ENCODE measurements at regions not wholly inside any gene's neighbourhood (a gene's known extent, or its start where the extent isn't known, plus 50 kb on each side); places are given as distances from the start of the nearest gene placed in this dataset.
A peak's percentile ranks its signal among the peaks of the same experiment; 100 is the strongest.

DNA sequence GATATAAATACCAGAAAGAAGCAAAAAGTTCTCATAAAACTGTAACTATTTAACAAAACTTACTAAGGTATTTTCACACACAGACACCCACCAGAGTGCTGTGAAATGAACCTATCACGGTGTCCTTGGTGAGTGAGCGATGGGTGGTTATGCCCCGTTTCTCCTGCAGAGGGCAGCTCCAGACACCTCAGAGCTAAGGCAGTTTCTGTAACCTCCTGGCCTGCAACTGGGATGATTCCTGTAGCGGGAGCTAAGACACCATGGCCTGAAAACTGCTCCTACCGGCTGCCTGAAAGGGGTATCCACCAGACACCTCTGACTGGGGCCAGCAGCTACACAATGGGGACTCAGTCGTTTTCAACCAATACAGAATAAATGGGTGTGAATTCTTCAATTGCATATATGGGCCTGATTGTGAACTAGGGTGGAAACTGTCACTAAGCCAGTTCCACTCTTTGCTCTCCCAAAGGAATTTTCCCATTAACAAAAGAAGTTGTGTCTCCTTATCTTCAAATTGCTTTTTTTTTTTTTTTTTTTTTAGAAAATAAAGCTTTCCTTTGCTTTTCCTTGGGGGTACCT lies 2375.8 kb upstream of the TENM3 start:
- DNase-seq (ENCODE audit: low read depth in 4 of 6, low spot score in 6 of 6), result peak in 2 of 6 donors; percentile 25 to 32

DNA sequence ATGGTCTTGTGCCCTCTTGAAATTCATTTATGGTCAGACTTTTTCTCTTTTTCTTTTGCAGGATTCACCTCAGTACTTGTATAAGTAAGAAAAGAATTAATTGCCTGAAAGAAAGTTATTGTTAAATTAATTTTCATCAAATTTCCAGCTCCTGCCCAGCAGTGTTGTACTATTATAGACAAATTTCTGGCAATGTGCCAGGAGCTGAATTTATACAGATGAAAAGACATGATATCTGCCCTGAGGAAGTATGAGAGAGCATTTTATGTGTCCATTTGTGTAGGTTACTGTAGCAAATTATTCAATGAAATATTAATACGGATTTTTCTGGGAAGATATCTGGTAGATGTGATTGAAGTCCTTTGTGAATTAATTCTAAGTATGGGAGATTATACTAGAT lies 2371.5 kb upstream of the TENM3 start:
- H3K27me3 ChIP-seq (ENCODE audit: control insufficient read depth, insufficient read depth, low read length), result no peaks in the 10 kb centered on the region
- H3K36me3 ChIP-seq (ENCODE audit: control insufficient read depth, insufficient read depth, low read length), result no peaks in the 10 kb centered on the region
- H3K4me3 ChIP-seq (ENCODE audit: low read depth, low read length), result no peak overlapping the region
- H3K9me3 ChIP-seq (ENCODE audit: control insufficient read depth, insufficient read depth, low read length), result no peaks in the 10 kb centered on the region
- DNase-seq (ENCODE audit: low read depth in 4 of 6, low spot score in 6 of 6), result no peak
- H3K27ac ChIP-seq (ENCODE audit: low read depth, low read length), result no peak overlapping the region
- 43% methylated on average over 1 of the region's 1 CpG for WGBS (ENCODE audit: insufficient coverage)
- no peaks in the 10 kb centered on the region for H3K4me1 ChIP-seq (ENCODE audit: control insufficient read depth, insufficient read depth, low read length)

More for the DNA sequence above, 2375.8 kb upstream of the TENM3 start:
- Histone ChIP-seq H3K4me1 (ENCODE audit: control insufficient read depth, insufficient read depth, low read length) (no peaks in the 10 kb centered on the region), H3K36me3 (ENCODE audit: control insufficient read depth, insufficient read depth, low read length) (no peaks in the 10 kb centered on the region), H3K27me3 (ENCODE audit: control insufficient read depth, insufficient read depth, low read length) (no peaks in the 10 kb centered on the region), H3K4me3 (ENCODE audit: low read depth, low read length) (no peak overlapping the region), H3K9me3 (ENCODE audit: control insufficient read depth, insufficient read depth, low read length) (no peaks in the 10 kb centered on the region), H3K27ac (ENCODE audit: low read depth, low read length) (no peak overlapping the region)
- 33% methylated on average over 3 of the region's 6 CpGs for WGBS (ENCODE audit: insufficient coverage)

DNA sequence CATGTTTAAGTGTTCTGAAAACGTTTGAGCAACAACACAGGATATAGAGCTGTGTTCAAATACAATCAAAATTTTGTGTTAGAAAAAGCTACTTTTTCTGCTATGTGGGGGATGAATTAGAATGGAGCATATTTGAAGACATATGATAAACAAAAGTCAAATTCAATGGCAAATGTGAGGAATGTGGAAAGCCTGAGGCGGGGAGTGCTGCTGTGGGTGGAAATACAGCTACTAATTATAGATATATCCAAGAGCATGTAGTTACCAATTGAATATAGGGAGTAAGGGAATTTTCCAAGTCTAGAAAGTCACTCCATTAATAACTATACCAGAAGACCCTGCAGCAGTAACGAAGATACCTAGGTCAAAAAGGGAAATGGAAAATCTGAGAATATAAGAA lies 2370.4 kb upstream of the TENM3 start:
- Histone ChIP-seq H3K27me3 (ENCODE audit: control insufficient read depth, insufficient read depth, low read length) (no peaks in the 10 kb centered on the region), H3K4me3 (ENCODE audit: low read depth, low read length) (no peak overlapping the region), H3K9me3 (ENCODE audit: control insufficient read depth, insufficient read depth, low read length) (no peaks in the 10 kb centered on the region), H3K27ac (ENCODE audit: low read depth, low read length) (no peak overlapping the region), H3K4me1 (ENCODE audit: control insufficient read depth, insufficient read depth, low read length) (no peaks in the 10 kb centered on the region), H3K36me3 (ENCODE audit: control insufficient read depth, insufficient read depth, low read length) (no peaks in the 10 kb centered on the region)
- DNase-seq (ENCODE audit: low read depth in 4 of 6, low spot score in 6 of 6), result no peak
- 43% methylated on average over 1 of the region's 3 CpGs for WGBS (ENCODE audit: insufficient coverage)

DNA sequence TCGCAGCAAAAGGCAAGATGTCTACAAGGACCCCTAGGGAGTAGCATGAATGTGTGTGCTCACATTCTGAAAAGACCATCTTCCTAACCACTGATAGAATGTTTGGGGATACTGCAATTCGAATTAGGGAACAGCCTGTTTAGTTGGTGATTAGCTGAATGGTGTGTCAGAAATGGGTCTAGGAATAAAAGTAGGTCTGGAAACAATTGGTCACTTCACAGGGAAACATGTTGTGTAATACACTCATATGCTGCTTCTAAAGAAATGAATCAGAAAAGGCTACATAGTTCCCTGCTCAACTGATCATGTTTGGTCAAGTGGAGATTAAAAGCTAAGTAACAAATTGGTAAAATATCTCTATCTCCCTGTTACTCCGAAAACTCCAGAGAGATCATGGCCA lies 2362.4 kb upstream of the TENM3 start:
- no peaks in the 10 kb centered on the region for H3K9me3 ChIP-seq (ENCODE audit: control insufficient read depth, insufficient read depth, low read length)
- no peak overlapping the region for H3K27ac ChIP-seq (ENCODE audit: low read depth, low read length)
- no peaks in the 10 kb centered on the region for H3K36me3 ChIP-seq (ENCODE audit: control insufficient read depth, insufficient read depth, low read length)
- DNase-seq (ENCODE audit: low read depth in 4 of 6, low spot score in 6 of 6), result no peak
- H3K27me3 ChIP-seq (ENCODE audit: control insufficient read depth, insufficient read depth, low read length), result no peaks in the 10 kb centered on the region
- no peaks in the 10 kb centered on the region for H3K4me1 ChIP-seq (ENCODE audit: control insufficient read depth, insufficient read depth, low read length)
- no peak overlapping the region for H3K4me3 ChIP-seq (ENCODE audit: low read depth, low read length)
- no CpG with 5 or more reads among the region's 3 CpGs for WGBS (ENCODE audit: insufficient coverage)

DNA sequence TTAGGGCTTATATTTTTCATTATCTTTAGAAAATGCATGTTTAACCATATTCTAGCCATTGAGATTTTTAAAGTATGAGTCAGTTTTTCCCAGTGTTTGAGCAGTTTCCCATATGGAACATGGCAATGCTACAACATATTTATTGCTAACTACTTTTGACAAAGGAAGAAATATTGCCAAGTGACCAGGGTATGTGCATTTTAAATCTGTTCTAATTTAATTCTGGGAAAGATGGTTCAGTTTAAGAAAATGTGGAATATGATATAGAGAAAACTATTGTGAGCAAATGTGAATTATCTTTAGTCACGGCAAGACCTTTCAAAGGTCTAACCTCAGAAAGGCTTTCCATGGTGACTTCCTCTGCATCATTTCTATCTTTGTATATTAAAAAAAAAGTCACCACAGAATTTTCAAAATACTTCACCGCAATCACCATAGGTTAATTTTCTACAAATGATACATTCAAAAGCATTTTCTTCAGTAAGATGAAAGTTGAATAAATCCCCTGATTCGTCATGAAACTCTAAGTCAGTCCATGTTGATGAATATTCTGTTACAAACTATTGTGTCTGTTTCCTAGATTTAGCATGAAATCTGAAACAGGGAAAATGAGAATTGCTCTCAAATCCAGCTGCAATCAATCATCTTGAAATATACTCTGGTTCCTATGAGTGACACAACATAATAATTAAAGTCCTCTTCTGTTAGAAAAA lies 2349.0 kb upstream of the TENM3 start:
- no peaks in the 10 kb centered on the region for H3K9me3 ChIP-seq (ENCODE audit: control insufficient read depth, insufficient read depth, low read length)
- no CpG with 5 or more reads among the region's 3 CpGs for WGBS (ENCODE audit: insufficient coverage)
- no peaks in the 10 kb centered on the region for H3K36me3 ChIP-seq (ENCODE audit: control insufficient read depth, insufficient read depth, low read length)
- no peak overlapping the region for H3K27ac ChIP-seq (ENCODE audit: low read depth, low read length)
- no peaks in the 10 kb centered on the region for H3K27me3 ChIP-seq (ENCODE audit: control insufficient read depth, insufficient read depth, low read length)
- no peaks in the 10 kb centered on the region for H3K4me1 ChIP-seq (ENCODE audit: control insufficient read depth, insufficient read depth, low read length)
- DNase-seq (ENCODE audit: low read depth in 4 of 6, low spot score in 6 of 6), result no peak
- H3K4me3 ChIP-seq (ENCODE audit: low read depth, low read length), result no peak overlapping the region

DNA sequence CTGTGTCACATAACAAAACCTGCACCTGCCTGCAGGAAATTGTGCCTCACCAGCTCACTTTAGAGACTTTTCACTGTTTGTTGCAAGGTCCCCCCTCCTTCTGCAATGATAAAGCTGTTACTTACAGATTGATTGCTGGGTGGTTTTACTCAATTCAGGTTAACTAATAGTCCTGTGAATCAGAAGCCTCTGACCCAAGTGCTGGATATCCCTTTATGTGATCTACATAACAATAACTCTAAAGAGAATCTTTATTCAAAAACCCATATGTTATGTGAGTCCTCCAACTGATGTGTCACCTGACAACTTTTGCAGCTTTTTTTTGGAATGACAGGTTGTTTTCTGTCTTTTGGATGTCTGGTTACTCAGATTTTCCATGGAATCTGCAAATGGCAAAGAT lies 2323.6 kb upstream of the TENM3 start:
- H3K36me3 ChIP-seq (ENCODE audit: control insufficient read depth, insufficient read depth, low read length), result no peaks in the 10 kb centered on the region
- no peak overlapping the region for H3K27ac ChIP-seq (ENCODE audit: low read depth, low read length)
- DNase-seq (ENCODE audit: low read depth in 4 of 6, low spot score in 6 of 6), result no peak
- H3K9me3 ChIP-seq (ENCODE audit: control insufficient read depth, insufficient read depth, low read length), result no peaks in the 10 kb centered on the region
- H3K27me3 ChIP-seq (ENCODE audit: control insufficient read depth, insufficient read depth, low read length), result no peaks in the 10 kb centered on the region
- no peak overlapping the region for H3K4me3 ChIP-seq (ENCODE audit: low read depth, low read length)
- no peaks in the 10 kb centered on the region for H3K4me1 ChIP-seq (ENCODE audit: control insufficient read depth, insufficient read depth, low read length)

DNA sequence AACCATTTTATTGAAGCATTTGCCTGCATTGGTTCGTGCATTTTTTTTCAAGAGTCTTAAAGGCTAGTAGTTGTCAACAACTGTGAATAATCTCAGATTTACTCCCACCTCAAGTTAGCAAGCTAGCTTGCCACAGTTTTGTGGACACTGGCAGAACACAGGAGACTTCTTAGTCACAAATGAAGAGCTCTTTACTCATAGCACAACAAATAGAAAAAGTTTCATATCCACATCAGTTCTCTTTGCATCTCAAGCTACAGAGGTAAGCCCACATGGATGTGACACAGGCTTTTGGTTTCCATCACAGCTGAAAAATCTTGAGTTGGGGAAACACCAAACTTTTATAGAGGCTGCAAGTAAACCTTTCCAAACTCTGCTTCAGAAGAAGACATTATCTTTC lies 2315.7 kb upstream of the TENM3 start:
- no peak overlapping the region for H3K27ac ChIP-seq (ENCODE audit: low read depth, low read length)
- no peaks in the 10 kb centered on the region for H3K36me3 ChIP-seq (ENCODE audit: control insufficient read depth, insufficient read depth, low read length)
- no CpG with 5 or more reads among the region's 1 CpG for WGBS (ENCODE audit: insufficient coverage)
- no peak overlapping the region for H3K4me3 ChIP-seq (ENCODE audit: low read depth, low read length)
- no peaks in the 10 kb centered on the region for H3K9me3 ChIP-seq (ENCODE audit: control insufficient read depth, insufficient read depth, low read length)
- H3K4me1 ChIP-seq (ENCODE audit: control insufficient read depth, insufficient read depth, low read length), result no peaks in the 10 kb centered on the region
- no peak for DNase-seq (ENCODE audit: low read depth in 4 of 6, low spot score in 6 of 6)
- no peaks in the 10 kb centered on the region for H3K27me3 ChIP-seq (ENCODE audit: control insufficient read depth, insufficient read depth, low read length)

DNA sequence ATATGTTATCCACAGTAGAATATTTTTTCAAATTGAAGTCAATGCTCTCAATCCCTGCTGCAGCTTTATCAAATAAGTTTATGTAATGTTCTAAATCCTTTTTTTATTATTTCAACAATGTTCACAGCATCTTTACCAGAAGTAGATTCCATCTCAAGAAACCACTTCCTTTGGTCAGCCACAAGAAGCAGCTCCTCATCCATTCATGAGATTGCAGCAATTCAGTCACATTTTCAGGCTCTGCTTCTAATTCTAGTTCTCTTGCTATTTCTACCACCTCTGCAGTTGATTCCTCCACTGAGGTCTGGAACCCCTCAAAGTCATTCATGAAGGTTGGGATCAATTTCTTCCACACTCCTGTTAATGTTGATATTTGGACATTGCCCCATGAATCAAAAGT lies 2301.3 kb upstream of the TENM3 start:
- Histone ChIP-seq H3K4me3 (ENCODE audit: low read depth, low read length) (no peak overlapping the region), H3K27ac (ENCODE audit: low read depth, low read length) (no peak overlapping the region), H3K4me1 (ENCODE audit: control insufficient read depth, insufficient read depth, low read length) (no peaks in the 10 kb centered on the region), H3K9me3 (ENCODE audit: control insufficient read depth, insufficient read depth, low read length) (no peaks in the 10 kb centered on the region), H3K36me3 (ENCODE audit: control insufficient read depth, insufficient read depth, low read length) (no peaks in the 10 kb centered on the region), H3K27me3 (ENCODE audit: control insufficient read depth, insufficient read depth, low read length) (no peaks in the 10 kb centered on the region)
- DNase-seq (ENCODE audit: low read depth in 4 of 6, low spot score in 6 of 6), result no peak

DNA sequence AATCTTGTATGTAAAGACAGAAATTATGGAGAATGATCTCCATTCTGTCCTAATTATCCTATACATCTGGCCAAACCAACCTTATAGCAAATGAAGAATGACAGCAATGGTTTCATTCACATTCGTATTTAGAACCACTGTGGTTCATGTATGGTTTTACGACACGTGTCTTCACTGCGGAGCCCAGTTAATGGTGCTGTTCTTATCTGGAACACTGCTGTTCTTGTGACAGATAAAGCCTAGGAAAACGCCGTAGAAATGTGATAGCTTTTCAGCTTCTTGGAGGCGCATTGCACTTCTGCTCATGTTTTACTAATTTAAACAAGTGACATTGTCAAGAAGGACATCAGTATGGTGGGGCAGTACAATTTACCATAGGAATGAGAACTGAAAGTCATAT lies 2266.4 kb upstream of the TENM3 start:
- no peaks in the 10 kb centered on the region for H3K27me3 ChIP-seq (ENCODE audit: control insufficient read depth, insufficient read depth, low read length)
- H3K4me1 ChIP-seq (ENCODE audit: control insufficient read depth, insufficient read depth, low read length), result no peaks in the 10 kb centered on the region
- H3K27ac ChIP-seq (ENCODE audit: low read depth, low read length), result no peak overlapping the region
- no peaks in the 10 kb centered on the region for H3K9me3 ChIP-seq (ENCODE audit: control insufficient read depth, insufficient read depth, low read length)
- DNase-seq (ENCODE audit: low read depth in 4 of 6, low spot score in 6 of 6), result no peak
- WGBS (ENCODE audit: insufficient coverage), result 85% methylated on average over 6 of the region's 7 CpGs
- no peak overlapping the region for H3K4me3 ChIP-seq (ENCODE audit: low read depth, low read length)
- H3K36me3 ChIP-seq (ENCODE audit: control insufficient read depth, insufficient read depth, low read length), result no peaks in the 10 kb centered on the region

DNA sequence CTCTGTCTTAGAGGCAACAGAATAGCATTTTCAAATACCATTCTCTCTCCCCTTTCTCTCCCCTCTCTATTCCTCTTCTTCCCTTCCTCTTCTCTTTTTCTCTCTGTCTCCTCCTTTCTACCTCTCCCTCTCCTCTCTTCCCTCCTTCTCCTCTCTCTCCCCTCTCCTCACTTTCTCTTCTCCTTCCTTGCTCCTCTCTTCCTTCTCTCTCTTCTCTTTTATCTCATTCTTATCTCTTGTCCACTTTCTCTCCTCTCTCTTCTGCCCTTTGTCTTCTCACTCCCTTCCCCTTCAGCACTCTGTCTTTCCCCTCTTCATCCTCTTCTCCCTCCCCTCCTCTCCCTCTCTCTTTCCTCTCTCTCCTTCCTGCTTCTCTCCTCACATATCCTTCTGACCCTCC lies 2265.8 kb upstream of the TENM3 start:
- Histone ChIP-seq H3K36me3 (ENCODE audit: control insufficient read depth, insufficient read depth, low read length) (no peaks in the 10 kb centered on the region), H3K9me3 (ENCODE audit: control insufficient read depth, insufficient read depth, low read length) (no peaks in the 10 kb centered on the region), H3K27me3 (ENCODE audit: control insufficient read depth, insufficient read depth, low read length) (no peaks in the 10 kb centered on the region), H3K4me1 (ENCODE audit: control insufficient read depth, insufficient read depth, low read length) (no peaks in the 10 kb centered on the region), H3K27ac (ENCODE audit: low read depth, low read length) (no peak overlapping the region), H3K4me3 (ENCODE audit: low read depth, low read length) (no peak overlapping the region)
- no peak for DNase-seq (ENCODE audit: low read depth in 4 of 6, low spot score in 6 of 6)

All from spinal cord (tissue), 9 donors.